CD4-positive, alpha-beta T cell (primary cell): ENCODE measurements at regions not wholly inside any gene's neighbourhood (a gene's known extent, or its start where the extent isn't known, plus 50 kb on each side); places are given as distances from the start of the nearest gene placed in this dataset.
"Not testable (repeated sequence)": the region's sequence is repeated elsewhere in the genome, so short reads cannot be mapped to it uniquely, and the experiment has no call there.

Experiments used
- ATAC-seq: fragments of 200-7000 bp; cut with Tn5 transposase; one replicate; pipeline ENCODE4 v1.10.0; 2022; ENCODE audit warnings: mild to moderate bottlenecking; ENCODE audit not compliant: poor library complexity
- CTCF ChIA-PET: fragments of 350-600 bp; sonication (Branson Sonifier 250); formaldehyde crosslinking; loops from one replicate; lab custom pipeline; 2021; ENCODE audit warnings: antibody characterized with exemption, inconsistent platforms; lab: Charles Lee
- POLR2A ChIA-PET: fragments of 350-600 bp; sonication (Branson Sonifier 250); formaldehyde crosslinking; loops from one replicate; lab custom pipeline; 2021; ENCODE audit warnings: antibody characterized with exemption, inconsistent platforms; lab: Charles Lee
- DNase-seq, 14 experiments: peaks; one replicate each; pipeline ENCODE4 v3.0.0-alpha.2; 2013 to 2020; ENCODE audit warnings: mixed read lengths in 2 of 14
- H3K27ac ChIP-seq, 2 donors: one replicate each; pipeline versions ENCODE4 v1.5.1 to v1.7.0; 2013; ENCODE audit warnings: low read length in 2 of 2, low read depth in 1 of 2, mild to moderate bottlenecking in 1 of 2
- H3K27me3 ChIP-seq, 2 experiments: 1 replicate in 1 of 2; 2 replicates in 1 of 2; pipeline versions ENCODE4 v1.6.1 to v1.7.0; 2013; ENCODE audit warnings: low read length in 2 of 2, control low read depth in 1 of 2, mild to moderate bottlenecking in 1 of 2, moderate library complexity in 1 of 2; ENCODE audit not compliant: insufficient read depth in 2 of 2, control insufficient read depth in 1 of 2
- H3K36me3 ChIP-seq: one replicate; pipeline ENCODE4 v1.6.1; 2013; ENCODE audit warnings: low read length, control low read depth; ENCODE audit not compliant: insufficient read depth
- H3K4me1 ChIP-seq: one replicate; pipeline ENCODE4 v1.6.1; 2013; ENCODE audit warnings: low read length, control low read depth; ENCODE audit not compliant: insufficient read depth
- H3K4me3 ChIP-seq: one replicate; pipeline ENCODE4 v1.5.1; 2013; ENCODE audit warnings: mild to moderate bottlenecking, low read length, moderate library complexity
- H3K9me3 ChIP-seq, 2 experiments: 1 replicate in 1 of 2; 2 replicates in 1 of 2; pipeline versions ENCODE4 v1.6.1 to v1.7.0; 2013; ENCODE audit warnings: low read length in 2 of 2, mild to moderate bottlenecking in 2 of 2, control low read depth in 1 of 2, moderate library complexity in 1 of 2; ENCODE audit not compliant: control insufficient read depth in 1 of 2, insufficient read depth in 1 of 2
- H3K27ac Mint-ChIP-seq: one replicate; pipeline ENCODE4 v1.8.0; 2020; ENCODE audit warnings: mixed read lengths
- H3K27me3 Mint-ChIP-seq: one replicate; pipeline ENCODE4 v1.8.0; 2021; ENCODE audit warnings: mixed read lengths
- H3K36me3 Mint-ChIP-seq: one replicate; pipeline ENCODE4 v1.8.0; 2021; ENCODE audit warnings: low read depth, mixed read lengths
- H3K4me1 Mint-ChIP-seq: one replicate; pipeline ENCODE4 v1.8.0; 2021; ENCODE audit warnings: low read depth, mixed read lengths
- H3K4me3 Mint-ChIP-seq: one replicate; pipeline ENCODE4 v1.8.0; 2020; ENCODE audit warnings: mild to moderate bottlenecking, mixed read lengths
- H3K9me3 Mint-ChIP-seq: one replicate; pipeline ENCODE4 v1.8.0; 2020; ENCODE audit warnings: mixed read lengths
- intact Hi-C, 2 experiments: fragments of 100-400 bp; cut with DNase I in 1 of 2; cut with micrococcal nuclease in 1 of 2; formaldehyde crosslinking; loops; one replicate each; pipeline versions ENCODE4 v1.15.1 to v1.9.0; 2023 to 2025; cut with DNase I, micrococcal nuclease
- TF ChIP-seq, protein P1 (sequence below): fragments of 200-600 bp; IDR thresholded peaks from one replicate; pipeline ENCODE4 v1.8.0; 2022; ENCODE audit warnings: antibody characterized with exemption, mild to moderate bottlenecking

GRCh38 chr11:25456211-25456610 lies 875.7 kb upstream of the ANO3 start:
- DNase-seq (no peak), ATAC-seq (no peak)
- peaks cover 11% of the 10 kb centered on the region for H3K9me3 Mint-ChIP-seq
- H3K27ac Mint-ChIP-seq = no peak overlapping the region
- Histone ChIP-seq H3K4me1 (no peaks in the 10 kb centered on the region), H3K9me3 (peaks cover 0 to 8% of the 10 kb centered on the region in 2 experiments), H3K27me3 (no peaks in the 10 kb centered on the region), H3K27ac (no peak overlapping the region), H3K4me3 (no peak overlapping the region), H3K36me3 (no peaks in the 10 kb centered on the region)
- H3K27me3 Mint-ChIP-seq = no peaks in the 10 kb centered on the region
- CTCF ChIA-PET = no interaction called here
- H3K4me3 Mint-ChIP-seq = no peak overlapping the region
- no peaks in the 10 kb centered on the region for H3K36me3 Mint-ChIP-seq
- POLR2A ChIA-PET = no interaction called here
- intact Hi-C loops = no loop called here
- H3K4me1 Mint-ChIP-seq = no peaks in the 10 kb centered on the region
- TF ChIP-seq, protein P1, sequence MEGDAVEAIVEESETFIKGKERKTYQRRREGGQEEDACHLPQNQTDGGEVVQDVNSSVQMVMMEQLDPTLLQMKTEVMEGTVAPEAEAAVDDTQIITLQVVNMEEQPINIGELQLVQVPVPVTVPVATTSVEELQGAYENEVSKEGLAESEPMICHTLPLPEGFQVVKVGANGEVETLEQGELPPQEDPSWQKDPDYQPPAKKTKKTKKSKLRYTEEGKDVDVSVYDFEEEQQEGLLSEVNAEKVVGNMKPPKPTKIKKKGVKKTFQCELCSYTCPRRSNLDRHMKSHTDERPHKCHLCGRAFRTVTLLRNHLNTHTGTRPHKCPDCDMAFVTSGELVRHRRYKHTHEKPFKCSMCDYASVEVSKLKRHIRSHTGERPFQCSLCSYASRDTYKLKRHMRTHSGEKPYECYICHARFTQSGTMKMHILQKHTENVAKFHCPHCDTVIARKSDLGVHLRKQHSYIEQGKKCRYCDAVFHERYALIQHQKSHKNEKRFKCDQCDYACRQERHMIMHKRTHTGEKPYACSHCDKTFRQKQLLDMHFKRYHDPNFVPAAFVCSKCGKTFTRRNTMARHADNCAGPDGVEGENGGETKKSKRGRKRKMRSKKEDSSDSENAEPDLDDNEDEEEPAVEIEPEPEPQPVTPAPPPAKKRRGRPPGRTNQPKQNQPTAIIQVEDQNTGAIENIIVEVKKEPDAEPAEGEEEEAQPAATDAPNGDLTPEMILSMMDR = no peak

- H3K9me3 Mint-ChIP-seq = peaks cover 5% of the 10 kb centered on the region
- no peaks in the 10 kb centered on the region for H3K36me3 ChIP-seq
- no peaks in the 10 kb centered on the region for H3K4me1 ChIP-seq
- no peaks in the 10 kb centered on the region for H3K27me3 ChIP-seq
- H3K4me1 Mint-ChIP-seq = no peaks in the 10 kb centered on the region
- H3K4me3 Mint-ChIP-seq = no peak overlapping the region
- ChIA-PET POLR2A (no interaction called here), CTCF (no interaction called here)
- H3K4me3 ChIP-seq = no peak overlapping the region
- H3K27ac Mint-ChIP-seq = no peak overlapping the region
- TF ChIP-seq, protein P1 = no peak
- intact Hi-C loops = no loop called here
- no peaks in the 10 kb centered on the region for H3K27me3 Mint-ChIP-seq
- H3K9me3 ChIP-seq = peaks cover 0 to 8% of the 10 kb centered on the region in 2 experiments
- no peaks in the 10 kb centered on the region for H3K36me3 Mint-ChIP-seq
- DNase-seq (no peak), ATAC-seq (no peak)
- H3K27ac ChIP-seq = no peak overlapping the region
Observed at GRCh38 chr11:25483915-25484635, 847.9 kb upstream of the ANO3 start.

GRCh38 chr11:25485315-25485714 lies 846.6 kb upstream of the ANO3 start:
- Mint-ChIP-seq H3K4me1 (no peaks in the 10 kb centered on the region), H3K27ac (no peak overlapping the region), H3K9me3 (peaks cover 5% of the 10 kb centered on the region), H3K4me3 (no peak overlapping the region), H3K27me3 (no peaks in the 10 kb centered on the region), H3K36me3 (no peaks in the 10 kb centered on the region)
- intact Hi-C loops = no loop called here
- no peaks in the 10 kb centered on the region for H3K4me1 ChIP-seq
- H3K36me3 ChIP-seq = no peaks in the 10 kb centered on the region
- POLR2A ChIA-PET = no interaction called here
- no peak for DNase-seq
- no peak for ATAC-seq
- H3K9me3 ChIP-seq = peaks cover 0 to 8% of the 10 kb centered on the region in 2 experiments
- TF ChIP-seq, protein P1 = no peak
- H3K27ac ChIP-seq = no peak overlapping the region
- CTCF ChIA-PET = no interaction called here
- no peaks in the 10 kb centered on the region for H3K27me3 ChIP-seq
- no peak overlapping the region for H3K4me3 ChIP-seq

DNA sequence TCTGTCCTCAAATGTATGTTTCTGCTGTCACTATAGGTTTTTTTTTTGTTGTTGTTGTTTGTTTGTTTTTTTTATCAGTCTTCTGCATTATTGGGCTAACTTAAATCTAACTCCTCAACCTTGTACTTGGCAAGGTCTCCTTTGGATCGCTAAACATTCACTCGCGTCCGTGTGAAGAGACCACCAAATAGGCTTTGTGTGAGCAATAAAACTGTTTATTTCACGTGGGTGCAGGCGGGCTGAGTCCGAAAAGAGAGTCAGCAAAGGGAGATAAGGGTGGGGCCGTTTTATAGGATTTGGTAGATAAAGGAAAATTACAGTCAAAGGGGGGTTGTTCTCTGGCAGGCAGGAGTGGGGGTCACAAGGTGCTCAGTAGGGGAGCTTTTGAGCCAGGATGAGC lies 845.6 kb upstream of the ANO3 start:
- H3K4me1 Mint-ChIP-seq, H3K4me3 ChIP-seq, H3K36me3 Mint-ChIP-seq, H3K27me3 Mint-ChIP-seq, intact Hi-C loops, H3K27me3 ChIP-seq, H3K9me3 Mint-ChIP-seq, POLR2A ChIA-PET, DNase-seq, H3K9me3 ChIP-seq, H3K4me1 ChIP-seq, H3K27ac Mint-ChIP-seq, H3K27ac ChIP-seq, CTCF ChIA-PET, H3K4me3 Mint-ChIP-seq, H3K36me3 ChIP-seq, ATAC-seq: not testable (repeated sequence)

DNA sequence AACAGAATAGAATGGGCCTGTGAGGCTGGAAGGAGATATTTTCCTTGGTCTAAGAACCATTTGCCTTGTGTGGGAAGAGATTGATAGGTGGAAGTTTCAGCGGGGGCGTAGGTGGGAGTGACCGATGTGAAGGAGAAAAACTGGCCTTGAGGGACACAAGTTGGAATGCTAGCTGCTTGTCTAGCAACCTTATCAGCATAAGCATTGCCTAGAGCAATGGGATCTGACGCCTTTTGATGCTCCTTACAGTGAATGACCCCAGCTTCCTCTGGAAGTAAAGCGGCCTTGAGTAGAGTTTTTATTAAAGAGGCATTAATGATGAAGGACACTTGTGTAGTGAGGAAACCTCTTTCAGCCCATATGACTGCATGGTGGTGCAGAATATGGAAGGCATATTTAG lies 843.8 kb upstream of the ANO3 start:
- H3K27me3 ChIP-seq, H3K9me3 Mint-ChIP-seq, DNase-seq, H3K36me3 Mint-ChIP-seq, CTCF ChIA-PET, H3K27me3 Mint-ChIP-seq, H3K4me1 ChIP-seq, H3K36me3 ChIP-seq, H3K27ac ChIP-seq, H3K9me3 ChIP-seq, H3K4me3 ChIP-seq, H3K27ac Mint-ChIP-seq, POLR2A ChIA-PET, H3K4me1 Mint-ChIP-seq, H3K4me3 Mint-ChIP-seq, ATAC-seq, intact Hi-C loops: not testable (repeated sequence)
